ENCODE measurements at regions not wholly inside any gene's neighbourhood (a gene's known extent, or its start where the extent isn't known, plus 50 kb on each side); places are given as distances from the start of the nearest gene placed in this dataset.

- no peak for TF ChIP-seq CTCF (IDR thresholded peaks at IDR 0.05; ENCODE audit: low read depth, low read length, missing control alignments)
- no peak overlapping the region for H3K4me3 ChIP-seq (replicated peaks; ENCODE audit: low read depth, low read length)
- DNase-seq (ENCODE audit: extremely low read depth, low read depth): no peak
These were observed 1332.5 kb downstream of the BRD1 start for GRCh38 chr22:48494968-48495750.

- no peak for DNase-seq (ENCODE audit: extremely low read depth, low read depth)
- no peak overlapping the region for H3K4me3 ChIP-seq (replicated peaks; ENCODE audit: low read depth, low read length)
- TF ChIP-seq CTCF (IDR thresholded peaks at IDR 0.05; ENCODE audit: low read depth, low read length, missing control alignments): no peak
These were observed 1333.3 kb downstream of the BRD1 start for GRCh38 chr22:48494256-48494967.

DNA sequence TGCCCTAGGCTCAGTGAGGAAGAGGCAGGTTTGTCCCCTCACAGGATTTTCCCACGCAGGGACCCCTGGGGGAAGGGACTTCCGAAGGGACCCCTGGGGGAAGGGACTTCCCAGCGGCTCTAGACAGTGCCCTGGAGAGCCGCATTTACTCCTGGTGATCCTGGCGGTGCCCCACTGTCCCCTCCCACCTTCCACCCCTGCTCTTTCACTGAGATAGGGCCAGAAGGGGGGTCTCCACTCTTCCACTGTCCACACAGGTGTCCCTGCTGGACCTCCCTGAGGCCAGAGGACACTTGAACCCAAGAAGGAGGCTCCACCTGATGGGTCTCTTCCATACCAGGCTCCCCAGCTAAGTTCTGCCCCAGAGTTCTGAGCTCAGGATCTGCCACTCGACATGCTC is 1333.9 kb downstream of the BRD1 start:
- DNase-seq (ENCODE audit: extremely low read depth, low read depth): no peak
- TF ChIP-seq CTCF (IDR thresholded peaks at IDR 0.05; ENCODE audit: low read depth, low read length, missing control alignments): no peak
- no peak overlapping the region for H3K4me3 ChIP-seq (replicated peaks; ENCODE audit: low read depth, low read length)

DNA sequence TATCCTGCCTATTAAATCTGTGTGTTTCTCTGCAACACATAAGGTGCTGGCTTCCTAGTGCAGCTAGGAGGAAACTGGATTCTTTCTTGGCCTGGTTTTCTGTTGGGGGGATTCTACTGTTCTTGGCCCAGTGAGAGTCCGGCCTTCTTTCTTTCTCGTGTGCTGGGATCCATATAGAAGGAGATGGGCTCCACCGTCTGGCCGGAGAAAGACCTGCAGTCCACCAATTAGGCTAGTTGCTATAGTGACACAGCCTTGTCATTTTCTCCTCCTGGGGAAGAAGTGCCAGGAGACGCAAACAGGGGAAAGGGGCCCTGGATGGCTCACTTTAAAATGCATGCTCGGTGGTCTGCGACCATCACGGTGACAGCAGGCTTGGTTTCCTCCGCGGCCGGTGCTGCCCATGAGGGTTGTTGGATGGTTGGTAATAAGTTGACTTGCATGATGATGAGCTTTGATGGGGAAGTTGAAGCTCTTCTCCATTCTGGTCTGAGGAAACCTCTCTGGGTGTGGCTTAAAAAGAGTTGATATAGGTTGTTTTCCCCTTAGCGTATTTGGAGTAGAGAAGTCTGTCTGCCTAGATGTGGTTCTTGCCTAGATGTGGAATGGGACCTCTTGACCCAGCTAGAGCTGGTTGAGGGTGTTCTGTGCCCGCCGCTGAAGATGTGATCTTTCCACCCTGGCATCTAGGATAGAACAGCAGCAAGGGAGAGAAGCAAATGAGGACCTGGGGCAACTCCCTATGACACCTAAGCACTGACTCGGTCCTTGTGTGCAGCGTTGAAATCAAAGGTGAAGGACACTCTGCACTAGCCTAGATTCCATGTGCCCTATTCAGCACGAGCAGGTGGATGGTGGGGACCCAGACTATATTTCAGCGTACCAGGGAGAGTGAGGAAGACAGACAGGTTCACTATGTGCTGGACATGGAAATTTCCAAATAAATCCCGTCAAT is 1335.0 kb downstream of the BRD1 start:
- peak; percentile 39 for DNase-seq (ENCODE audit: extremely low read depth, low read depth)
- TF ChIP-seq CTCF (IDR thresholded peaks at IDR 0.05; ENCODE audit: low read depth, low read length, missing control alignments): peak; percentile 74
- H3K4me3 ChIP-seq (replicated peaks; ENCODE audit: low read depth, low read length): no peak overlapping the region

DNA sequence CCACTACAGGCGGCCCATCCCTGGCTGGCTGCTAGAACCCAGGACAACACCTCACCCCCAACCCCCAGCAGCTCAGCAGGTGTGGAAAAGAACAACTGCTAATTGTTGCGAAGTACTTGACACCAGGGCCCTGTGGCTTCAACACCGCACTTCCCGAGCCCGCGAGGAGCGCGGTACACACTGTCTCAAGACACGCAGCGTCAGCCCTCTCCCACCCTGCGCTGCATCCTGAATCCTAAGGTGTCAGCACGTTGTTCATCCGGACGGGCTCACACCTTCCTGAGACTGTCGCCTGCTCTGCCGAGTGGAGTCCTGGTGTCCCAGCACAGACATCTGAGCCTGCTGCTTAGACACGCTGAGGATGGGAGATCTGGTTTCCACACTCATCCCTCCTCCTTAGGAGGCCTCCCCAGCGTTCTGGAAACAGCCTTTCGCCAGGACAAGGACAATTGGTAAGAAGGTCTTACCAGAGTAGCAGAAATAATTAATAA is 1336.2 kb downstream of the BRD1 start:
- DNase-seq (ENCODE audit: extremely low read depth, low read depth): no peak
- H3K4me3 ChIP-seq (replicated peaks; ENCODE audit: low read depth, low read length): no peak overlapping the region
- TF ChIP-seq CTCF (IDR thresholded peaks at IDR 0.05; ENCODE audit: low read depth, low read length, missing control alignments): no peak
